ENCODE measurements at regions not wholly inside any gene's neighbourhood (a gene's known extent, or its start where the extent isn't known, plus 50 kb on each side); places are given as distances from the start of the nearest gene placed in this dataset.

DNA sequence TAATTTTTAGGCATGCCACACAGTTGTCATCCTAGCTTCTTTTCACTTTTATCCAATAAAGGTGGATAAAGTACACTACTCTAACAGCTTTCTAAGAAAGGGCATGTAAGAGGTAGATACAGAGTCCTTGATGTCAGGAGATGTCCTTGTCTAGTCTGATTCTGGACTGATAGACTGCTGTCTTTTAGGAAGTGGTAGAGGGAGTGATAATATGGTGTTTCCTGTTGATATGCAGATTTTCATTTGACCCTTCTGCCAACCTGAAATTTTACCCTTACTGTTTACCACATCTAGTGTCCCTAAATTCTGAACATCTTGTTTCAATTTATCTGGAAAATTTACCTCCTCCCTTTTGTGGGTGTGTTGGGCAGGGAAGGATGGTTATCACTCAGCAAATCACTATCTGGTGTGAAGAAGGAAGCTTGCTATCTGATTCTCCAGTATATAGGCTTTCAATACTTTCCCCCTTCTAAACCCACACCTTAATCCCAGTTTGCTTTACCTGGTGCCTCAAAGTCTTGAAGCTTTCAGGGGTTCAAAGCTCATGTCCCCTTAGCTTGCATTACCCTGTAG, 354.9 kb upstream of the SNX7 start:
- Histone ChIP-seq H3K9me3 (replicated peaks; ENCODE audit: low read length) (no peaks in the 10 kb centered on the region), H3K27me3 (ENCODE audit: control insufficient read depth, insufficient read depth, low read length) (no peaks in the 10 kb centered on the region), H3K4me3 (ENCODE audit: low read length) (no peak overlapping the region), H3K9ac (ENCODE audit: low read depth, low read length) (no peak overlapping the region), H3K36me3 (ENCODE audit: insufficient read depth, low read length) (no peaks in the 10 kb centered on the region), H3K4me1 (ENCODE audit: control insufficient read depth, insufficient read depth, low read length) (no peaks in the 10 kb centered on the region), H3K4me2 (ENCODE audit: low read length) (no peak overlapping the region)

GRCh38 chr1:98305362-98305761, 356.2 kb upstream of the SNX7 start:
- H3K9me3 ChIP-seq (replicated peaks; ENCODE audit: low read length) = no peaks in the 10 kb centered on the region
- no peaks in the 10 kb centered on the region for H3K36me3 ChIP-seq (ENCODE audit: insufficient read depth, low read length)
- no peaks in the 10 kb centered on the region for H3K27me3 ChIP-seq (ENCODE audit: control insufficient read depth, insufficient read depth, low read length)

DNA sequence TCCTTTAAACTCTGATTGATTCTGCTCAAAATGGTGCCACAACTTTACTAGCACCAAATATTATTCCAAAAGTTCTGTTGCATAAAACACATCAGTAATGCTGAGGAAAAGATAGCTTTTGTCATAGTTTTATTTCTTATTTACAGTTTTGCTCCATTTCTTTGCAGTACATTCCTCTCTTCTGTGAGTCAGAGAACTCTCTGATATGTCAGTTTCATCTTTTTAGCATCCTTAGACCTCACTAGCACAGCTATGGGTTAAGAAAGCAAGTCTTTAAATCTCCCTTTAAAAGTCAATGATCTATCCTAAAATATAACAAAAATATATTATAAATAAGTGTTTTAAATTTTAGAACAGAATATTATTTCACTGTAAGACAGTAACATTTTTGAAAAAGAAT, 356.6 kb upstream of the SNX7 start:
- no peaks in the 10 kb centered on the region for H3K4me1 ChIP-seq (ENCODE audit: control insufficient read depth, insufficient read depth, low read length)
- H3K9ac ChIP-seq (ENCODE audit: low read depth, low read length) = no peak overlapping the region
- H3K9me3 ChIP-seq (replicated peaks; ENCODE audit: low read length) = no peaks in the 10 kb centered on the region
- no peaks in the 10 kb centered on the region for H3K36me3 ChIP-seq (ENCODE audit: insufficient read depth, low read length)
- no peak overlapping the region for H3K4me2 ChIP-seq (ENCODE audit: low read length)
- H3K4me3 ChIP-seq (ENCODE audit: low read length) = no peak overlapping the region
- H3K27me3 ChIP-seq (ENCODE audit: control insufficient read depth, insufficient read depth, low read length) = no peaks in the 10 kb centered on the region

More at GRCh38 chr1:98305362-98305761, 356.2 kb upstream of the SNX7 start:
- no peak overlapping the region for H3K9ac ChIP-seq (ENCODE audit: low read depth, low read length)
- H3K4me3 ChIP-seq (ENCODE audit: low read length) = no peak overlapping the region
- no peak overlapping the region for H3K4me2 ChIP-seq (ENCODE audit: low read length)
- H3K4me1 ChIP-seq (ENCODE audit: control insufficient read depth, insufficient read depth, low read length) = no peaks in the 10 kb centered on the region

- no peak overlapping the region for H3K9ac ChIP-seq (ENCODE audit: low read depth, low read length)
- no peaks in the 10 kb centered on the region for H3K27me3 ChIP-seq (ENCODE audit: control insufficient read depth, insufficient read depth, low read length)
- no peaks in the 10 kb centered on the region for H3K4me1 ChIP-seq (ENCODE audit: control insufficient read depth, insufficient read depth, low read length)
- no peaks in the 10 kb centered on the region for H3K9me3 ChIP-seq (replicated peaks; ENCODE audit: low read length)
- no peak overlapping the region for H3K4me3 ChIP-seq (ENCODE audit: low read length)
- H3K36me3 ChIP-seq (ENCODE audit: insufficient read depth, low read length) = no peaks in the 10 kb centered on the region
- H3K4me2 ChIP-seq (ENCODE audit: low read length) = no peak overlapping the region
These were observed 361.7 kb upstream of the SNX7 start for GRCh38 chr1:98299861-98300260.

DNA sequence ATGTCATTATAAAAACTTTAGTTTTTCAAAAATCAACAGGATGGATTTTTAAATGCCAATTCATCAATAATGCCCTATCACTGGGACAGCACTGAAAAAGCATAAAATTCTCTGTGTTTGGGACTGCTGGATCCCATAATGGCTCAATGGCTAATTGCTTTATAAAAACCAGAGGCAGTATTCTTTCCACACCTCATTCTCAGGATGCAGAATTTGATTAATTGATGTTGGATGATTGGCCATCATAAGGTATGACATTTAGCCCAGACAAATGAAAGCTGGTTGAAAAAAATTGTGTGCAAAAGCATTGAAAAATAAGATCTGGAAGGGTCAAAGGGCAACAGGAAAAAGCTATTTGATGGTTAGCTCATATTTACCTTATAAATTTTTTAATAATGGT, 362.2 kb upstream of the SNX7 start:
- Histone ChIP-seq H3K27me3 (ENCODE audit: control insufficient read depth, insufficient read depth, low read length) (no peaks in the 10 kb centered on the region), H3K4me2 (ENCODE audit: low read length) (no peak overlapping the region), H3K9me3 (replicated peaks; ENCODE audit: low read length) (no peaks in the 10 kb centered on the region), H3K9ac (ENCODE audit: low read depth, low read length) (no peak overlapping the region), H3K4me3 (ENCODE audit: low read length) (no peak overlapping the region), H3K36me3 (ENCODE audit: insufficient read depth, low read length) (no peaks in the 10 kb centered on the region), H3K4me1 (ENCODE audit: control insufficient read depth, insufficient read depth, low read length) (no peaks in the 10 kb centered on the region)

GRCh38 chr1:98298319-98298718, 363.2 kb upstream of the SNX7 start:
- no peaks in the 10 kb centered on the region for H3K4me1 ChIP-seq (ENCODE audit: control insufficient read depth, insufficient read depth, low read length)
- H3K9ac ChIP-seq (ENCODE audit: low read depth, low read length) = no peak overlapping the region
- no peaks in the 10 kb centered on the region for H3K36me3 ChIP-seq (ENCODE audit: insufficient read depth, low read length)
- no peak overlapping the region for H3K4me3 ChIP-seq (ENCODE audit: low read length)
- H3K9me3 ChIP-seq (replicated peaks; ENCODE audit: low read length) = no peaks in the 10 kb centered on the region
- no peaks in the 10 kb centered on the region for H3K27me3 ChIP-seq (ENCODE audit: control insufficient read depth, insufficient read depth, low read length)
- H3K4me2 ChIP-seq (ENCODE audit: low read length) = no peak overlapping the region

- Histone ChIP-seq H3K27me3 (ENCODE audit: control insufficient read depth, insufficient read depth, low read length) (no peaks in the 10 kb centered on the region), H3K4me1 (ENCODE audit: control insufficient read depth, insufficient read depth, low read length) (no peaks in the 10 kb centered on the region), H3K9me3 (replicated peaks; ENCODE audit: low read length) (no peaks in the 10 kb centered on the region), H3K36me3 (ENCODE audit: insufficient read depth, low read length) (no peaks in the 10 kb centered on the region), H3K9ac (ENCODE audit: low read depth, low read length) (no peak overlapping the region), H3K4me2 (ENCODE audit: low read length) (no peak overlapping the region), H3K4me3 (ENCODE audit: low read length) (no peak overlapping the region)
These were observed 364.8 kb upstream of the SNX7 start for GRCh38 chr1:98296681-98297080.

DNA sequence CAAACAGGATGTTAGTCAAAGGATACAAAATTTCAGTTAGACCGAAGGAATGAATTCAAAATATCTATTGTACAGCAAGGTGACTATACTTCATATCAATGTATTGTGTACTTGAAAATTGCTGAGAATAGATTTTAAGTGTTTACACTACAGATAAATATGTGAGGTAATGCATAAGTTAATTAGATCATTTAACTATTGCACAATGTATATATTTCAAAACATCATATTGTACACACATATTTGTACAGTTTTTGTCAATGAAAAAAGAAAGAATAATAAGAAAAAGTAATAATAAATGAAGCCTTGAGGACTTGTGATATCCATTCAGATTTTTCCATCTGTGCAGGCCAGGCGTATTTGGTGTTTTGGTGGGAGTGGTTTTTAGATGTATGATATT, 367.4 kb upstream of the SNX7 start:
- Histone ChIP-seq H3K27me3 (ENCODE audit: control insufficient read depth, insufficient read depth, low read length) (no peaks in the 10 kb centered on the region), H3K36me3 (ENCODE audit: insufficient read depth, low read length) (no peaks in the 10 kb centered on the region), H3K4me1 (ENCODE audit: control insufficient read depth, insufficient read depth, low read length) (no peaks in the 10 kb centered on the region), H3K4me3 (ENCODE audit: low read length) (no peak overlapping the region), H3K9me3 (replicated peaks; ENCODE audit: low read length) (no peaks in the 10 kb centered on the region), H3K4me2 (ENCODE audit: low read length) (no peak overlapping the region), H3K9ac (ENCODE audit: low read depth, low read length) (no peak overlapping the region)

GRCh38 chr1:98292994-98293393, 368.5 kb upstream of the SNX7 start:
- Histone ChIP-seq H3K4me3 (ENCODE audit: low read length) (no peak overlapping the region), H3K27me3 (ENCODE audit: control insufficient read depth, insufficient read depth, low read length) (no peaks in the 10 kb centered on the region), H3K4me2 (ENCODE audit: low read length) (no peak overlapping the region), H3K9ac (ENCODE audit: low read depth, low read length) (no peak overlapping the region), H3K36me3 (ENCODE audit: insufficient read depth, low read length) (no peaks in the 10 kb centered on the region), H3K4me1 (ENCODE audit: control insufficient read depth, insufficient read depth, low read length) (no peaks in the 10 kb centered on the region), H3K9me3 (replicated peaks; ENCODE audit: low read length) (no peaks in the 10 kb centered on the region)

DNA sequence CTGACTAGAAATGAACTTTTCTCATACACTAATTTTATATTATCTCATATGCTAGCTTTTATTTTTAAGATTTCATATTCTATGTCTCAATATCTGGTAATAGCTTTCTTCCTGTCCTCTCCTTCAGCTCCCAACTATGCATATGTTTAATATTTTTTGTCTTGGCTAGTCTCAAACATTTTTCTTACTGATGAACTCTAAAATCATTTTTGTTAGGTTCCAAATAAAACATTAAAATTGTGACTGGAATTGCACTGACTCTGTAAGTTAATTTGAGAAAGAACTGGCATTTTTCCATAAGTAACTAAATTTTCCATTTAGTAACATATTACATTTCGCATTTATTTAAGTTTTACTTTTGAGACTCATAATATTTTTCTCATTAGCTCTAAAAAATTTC, 368.5 kb upstream of the DPYD start:
- H3K9me3 ChIP-seq (replicated peaks; ENCODE audit: low read length) = no peaks in the 10 kb centered on the region
- no peak overlapping the region for H3K9ac ChIP-seq (ENCODE audit: low read depth, low read length)

GRCh38 chr1:98288494-98288893, 367.7 kb upstream of the DPYD start:
- no peaks in the 10 kb centered on the region for H3K4me1 ChIP-seq (ENCODE audit: control insufficient read depth, insufficient read depth, low read length)
- no peaks in the 10 kb centered on the region for H3K27me3 ChIP-seq (ENCODE audit: control insufficient read depth, insufficient read depth, low read length)
- H3K4me2 ChIP-seq (ENCODE audit: low read length) = no peak overlapping the region
- no peaks in the 10 kb centered on the region for H3K36me3 ChIP-seq (ENCODE audit: insufficient read depth, low read length)
- H3K9me3 ChIP-seq (replicated peaks; ENCODE audit: low read length) = no peaks in the 10 kb centered on the region
- H3K9ac ChIP-seq (ENCODE audit: low read depth, low read length) = no peak overlapping the region
- no peak overlapping the region for H3K4me3 ChIP-seq (ENCODE audit: low read length)

More for the DNA sequence above, 368.5 kb upstream of the DPYD start:
- H3K27me3 ChIP-seq (ENCODE audit: control insufficient read depth, insufficient read depth, low read length) = no peaks in the 10 kb centered on the region
- no peak overlapping the region for H3K4me3 ChIP-seq (ENCODE audit: low read length)
- no peak overlapping the region for H3K4me2 ChIP-seq (ENCODE audit: low read length)
- no peaks in the 10 kb centered on the region for H3K4me1 ChIP-seq (ENCODE audit: control insufficient read depth, insufficient read depth, low read length)
- H3K36me3 ChIP-seq (ENCODE audit: insufficient read depth, low read length) = no peaks in the 10 kb centered on the region

- no peak overlapping the region for H3K4me3 ChIP-seq (ENCODE audit: low read length)
- no peaks in the 10 kb centered on the region for H3K4me1 ChIP-seq (ENCODE audit: control insufficient read depth, insufficient read depth, low read length)
- H3K4me2 ChIP-seq (ENCODE audit: low read length) = no peak overlapping the region
- H3K27me3 ChIP-seq (ENCODE audit: control insufficient read depth, insufficient read depth, low read length) = no peaks in the 10 kb centered on the region
- H3K9me3 ChIP-seq (replicated peaks; ENCODE audit: low read length) = no peaks in the 10 kb centered on the region
- no peak overlapping the region for H3K9ac ChIP-seq (ENCODE audit: low read depth, low read length)
- H3K36me3 ChIP-seq (ENCODE audit: insufficient read depth, low read length) = no peaks in the 10 kb centered on the region
These were observed 366.8 kb upstream of the DPYD start for GRCh38 chr1:98287626-98288025.
